Liver (tissue), 8 donors: ENCODE measurements at regions not wholly inside any gene's neighbourhood (a gene's known extent, or its start where the extent isn't known, plus 50 kb on each side); places are given as distances from the start of the nearest gene placed in this dataset.

ENCODE experiments used
- DNase-seq: peaks from one replicate; pipeline ENCODE4 v3.0.0-alpha.2; 2017; ENCODE audit warnings: low spot score
- H3K27ac ChIP-seq, 2 donors: one replicate each; pipeline ENCODE4 v1.7.0; 2013; ENCODE audit warnings: inconsistent platforms in 2 of 2, low read length in 2 of 2, control low read depth in 1 of 2, low read depth in 1 of 2, mild to moderate bottlenecking in 1 of 2
- H3K27me3 ChIP-seq, 4 donors: one replicate each; pipeline versions ENCODE4 v1.6.1 to v1.7.0; 2013; ENCODE audit warnings: low read length in 3 of 4, inconsistent platforms in 1 of 4, mild to moderate bottlenecking in 1 of 4, moderate library complexity in 1 of 4; ENCODE audit not compliant: control insufficient read depth in 4 of 4, insufficient read depth in 4 of 4
- H3K36me3 ChIP-seq, 4 donors: one replicate each; pipeline versions ENCODE4 v1.6.1 to v1.7.0; 2013; ENCODE audit warnings: low read length in 3 of 4, mild to moderate bottlenecking in 3 of 4, low read depth in 1 of 4, moderate library complexity in 1 of 4; ENCODE audit not compliant: control insufficient read depth in 4 of 4, insufficient read depth in 3 of 4
- H3K4me1 ChIP-seq, 4 donors: one replicate each; pipeline versions ENCODE4 v1.6.1 to v1.7.0; 2013; ENCODE audit warnings: low read length in 3 of 4, mild to moderate bottlenecking in 3 of 4, moderate library complexity in 1 of 4; ENCODE audit not compliant: control insufficient read depth in 4 of 4, insufficient read depth in 4 of 4
- H3K4me3 ChIP-seq, 3 donors: one replicate each; pipeline versions ENCODE4 v1.6.1 to v1.7.0; 2013; ENCODE audit warnings: low read length in 3 of 3, control low read depth in 1 of 3, low read depth in 1 of 3, mild to moderate bottlenecking in 1 of 3
- H3K9ac ChIP-seq, 2 donors: one replicate each; pipeline ENCODE4 v1.7.0; 2013; ENCODE audit warnings: low read length in 2 of 2, mild to moderate bottlenecking in 2 of 2, moderate library complexity in 2 of 2, control low read depth in 1 of 2, low read depth in 1 of 2
- H3K9me3 ChIP-seq, 4 donors: one replicate each; pipeline versions ENCODE4 v1.6.1 to v1.7.0; 2013; ENCODE audit warnings: low read length in 3 of 4; ENCODE audit not compliant: control insufficient read depth in 4 of 4
- FOXA1 ChIP-seq: IDR thresholded peaks from 2 replicates; pipeline ENCODE4 v1.6.1; 2016; ENCODE audit warnings: antibody characterized with exemption
- GABPA ChIP-seq, 2 donors: IDR thresholded peaks in 1 of 2; conservative IDR thresholded peaks in 1 of 2; 2 replicates each; pipeline ENCODE4 v1.6.1; 2016; ENCODE audit warnings: antibody characterized with exemption in 2 of 2, mild to moderate bottlenecking in 1 of 2, moderate library complexity in 1 of 2
- HNF4A ChIP-seq, 2 donors: conservative IDR thresholded peaks; 2 replicates each; pipeline ENCODE4 v1.6.1; 2016; ENCODE audit warnings: antibody characterized with exemption in 2 of 2, mild to moderate bottlenecking in 2 of 2
- NR2F2 ChIP-seq: IDR thresholded peaks from 2 replicates; pipeline ENCODE4 v1.6.1; 2016; ENCODE audit warnings: antibody characterized with exemption
- RXRA ChIP-seq, 2 donors: IDR thresholded peaks; 2 replicates each; pipeline ENCODE4 v1.6.1; 2017 to 2018; ENCODE audit warnings: antibody characterized with exemption in 2 of 2, mild to moderate bottlenecking in 1 of 2
- YY1 ChIP-seq: IDR thresholded peaks from 2 replicates; pipeline ENCODE4 v1.6.1; 2016; ENCODE audit warnings: antibody characterized with exemption, mild to moderate bottlenecking
- WGBS: extraction: QIAGEN DNeasy Blood & Tissue Kit; methylation state at CpG from one replicate; pipeline ENCODE4 v1.1.7; 2013; 5-methylcytosine and 5-hydroxymethylcytosine counted together
- TF ChIP-seq, protein P1 (sequence below): IDR thresholded peaks from 2 replicates; pipeline ENCODE4 v1.6.1; 2016; ENCODE audit warnings: antibody characterized with exemption
- TF ChIP-seq, protein P2 (sequence below): IDR thresholded peaks from 2 replicates; pipeline ENCODE4 v1.6.1; 2016; ENCODE audit warnings: antibody characterized with exemption
- TF ChIP-seq, protein P3 (sequence below): IDR thresholded peaks from 2 replicates; pipeline ENCODE4 v1.6.1; 2016; ENCODE audit warnings: antibody characterized with exemption, mild to moderate bottlenecking
- TF ChIP-seq, protein P4 (sequence below): fragments of 150-350 bp; IDR thresholded peaks from 2 replicates; pipeline ENCODE4 v1.5.1; 2017; ENCODE audit warnings: improper control_type of control experiment, low read depth, low read length; ENCODE audit not compliant: missing input control
- donor health status: healthy.
- donor health status: healthy.
- donor health status: healthy.
- donor health status: healthy.
- donor health status: healthy.

DNA sequence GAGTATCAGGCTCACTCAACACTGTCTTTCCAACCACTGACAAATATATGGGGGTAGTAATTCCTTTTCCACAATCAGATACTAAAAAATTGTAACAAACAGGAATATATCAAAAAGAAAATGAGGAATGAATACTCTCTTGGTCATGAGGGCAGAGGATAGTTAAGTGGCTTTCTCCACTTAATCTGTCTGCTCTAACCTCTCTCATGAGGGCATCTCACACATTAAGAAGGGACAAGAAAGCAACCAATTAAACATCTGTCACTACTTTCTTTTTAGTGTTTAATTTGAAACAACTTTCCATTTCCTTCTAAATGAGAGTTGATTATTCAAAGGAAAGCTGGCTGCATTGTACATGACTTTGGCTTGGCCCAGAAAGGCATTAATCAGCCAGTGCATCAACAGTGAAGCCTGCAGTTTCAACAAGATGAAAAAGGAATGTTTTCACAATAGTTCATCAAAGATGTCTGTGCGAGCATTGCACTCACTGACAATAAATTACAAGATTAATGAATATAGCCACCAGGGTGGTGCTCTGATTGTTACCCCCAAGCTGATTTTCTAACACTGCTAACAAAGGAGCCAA, 142.0 kb downstream of the SEC23A start:
- Histone ChIP-seq H3K27me3 (no peaks in the 10 kb centered on the region), H3K9ac (no peak overlapping the region), H3K4me1 (no peaks in the 10 kb centered on the region), H3K9me3 (no peaks in the 10 kb centered on the region), H3K4me3 (no peak overlapping the region), H3K36me3 (no peaks in the 10 kb centered on the region), H3K27ac (no peak overlapping the region)
- TF ChIP-seq, protein P1, sequence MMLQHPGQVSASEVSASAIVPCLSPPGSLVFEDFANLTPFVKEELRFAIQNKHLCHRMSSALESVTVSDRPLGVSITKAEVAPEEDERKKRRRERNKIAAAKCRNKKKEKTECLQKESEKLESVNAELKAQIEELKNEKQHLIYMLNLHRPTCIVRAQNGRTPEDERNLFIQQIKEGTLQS, result no peak
- 87% methylated on average over 1 of the region's 1 CpG for WGBS
- no peak for DNase-seq

- Histone ChIP-seq H3K9me3 (no peaks in the 10 kb centered on the region), H3K27ac (no peak overlapping the region), H3K4me3 (no peak overlapping the region), H3K4me1 (no peaks in the 10 kb centered on the region), H3K27me3 (no peaks in the 10 kb centered on the region), H3K36me3 (no peaks in the 10 kb centered on the region), H3K9ac (no peak overlapping the region)
- TF ChIP-seq HNF4A (conservative IDR thresholded peaks at IDR 0.05) (no peak), YY1 (no peak), RXRA (IDR thresholded peaks at IDR 0.05) (no peak), NR2F2 (no peak), FOXA1 (no peak), GABPA (IDR thresholded peaks at IDR 0.05 in 1 of 2, conservative IDR thresholded peaks at IDR 0.05 in 1 of 2) (no peak)
- TF ChIP-seq, protein P2, sequence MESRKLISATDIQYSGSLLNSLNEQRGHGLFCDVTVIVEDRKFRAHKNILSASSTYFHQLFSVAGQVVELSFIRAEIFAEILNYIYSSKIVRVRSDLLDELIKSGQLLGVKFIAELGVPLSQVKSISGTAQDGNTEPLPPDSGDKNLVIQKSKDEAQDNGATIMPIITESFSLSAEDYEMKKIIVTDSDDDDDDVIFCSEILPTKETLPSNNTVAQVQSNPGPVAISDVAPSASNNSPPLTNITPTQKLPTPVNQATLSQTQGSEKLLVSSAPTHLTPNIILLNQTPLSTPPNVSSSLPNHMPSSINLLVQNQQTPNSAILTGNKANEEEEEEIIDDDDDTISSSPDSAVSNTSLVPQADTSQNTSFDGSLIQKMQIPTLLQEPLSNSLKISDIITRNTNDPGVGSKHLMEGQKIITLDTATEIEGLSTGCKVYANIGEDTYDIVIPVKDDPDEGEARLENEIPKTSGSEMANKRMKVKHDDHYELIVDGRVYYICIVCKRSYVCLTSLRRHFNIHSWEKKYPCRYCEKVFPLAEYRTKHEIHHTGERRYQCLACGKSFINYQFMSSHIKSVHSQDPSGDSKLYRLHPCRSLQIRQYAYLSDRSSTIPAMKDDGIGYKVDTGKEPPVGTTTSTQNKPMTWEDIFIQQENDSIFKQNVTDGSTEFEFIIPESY, result no peak
- TF ChIP-seq, protein P1, result no peak
- TF ChIP-seq, protein P3, sequence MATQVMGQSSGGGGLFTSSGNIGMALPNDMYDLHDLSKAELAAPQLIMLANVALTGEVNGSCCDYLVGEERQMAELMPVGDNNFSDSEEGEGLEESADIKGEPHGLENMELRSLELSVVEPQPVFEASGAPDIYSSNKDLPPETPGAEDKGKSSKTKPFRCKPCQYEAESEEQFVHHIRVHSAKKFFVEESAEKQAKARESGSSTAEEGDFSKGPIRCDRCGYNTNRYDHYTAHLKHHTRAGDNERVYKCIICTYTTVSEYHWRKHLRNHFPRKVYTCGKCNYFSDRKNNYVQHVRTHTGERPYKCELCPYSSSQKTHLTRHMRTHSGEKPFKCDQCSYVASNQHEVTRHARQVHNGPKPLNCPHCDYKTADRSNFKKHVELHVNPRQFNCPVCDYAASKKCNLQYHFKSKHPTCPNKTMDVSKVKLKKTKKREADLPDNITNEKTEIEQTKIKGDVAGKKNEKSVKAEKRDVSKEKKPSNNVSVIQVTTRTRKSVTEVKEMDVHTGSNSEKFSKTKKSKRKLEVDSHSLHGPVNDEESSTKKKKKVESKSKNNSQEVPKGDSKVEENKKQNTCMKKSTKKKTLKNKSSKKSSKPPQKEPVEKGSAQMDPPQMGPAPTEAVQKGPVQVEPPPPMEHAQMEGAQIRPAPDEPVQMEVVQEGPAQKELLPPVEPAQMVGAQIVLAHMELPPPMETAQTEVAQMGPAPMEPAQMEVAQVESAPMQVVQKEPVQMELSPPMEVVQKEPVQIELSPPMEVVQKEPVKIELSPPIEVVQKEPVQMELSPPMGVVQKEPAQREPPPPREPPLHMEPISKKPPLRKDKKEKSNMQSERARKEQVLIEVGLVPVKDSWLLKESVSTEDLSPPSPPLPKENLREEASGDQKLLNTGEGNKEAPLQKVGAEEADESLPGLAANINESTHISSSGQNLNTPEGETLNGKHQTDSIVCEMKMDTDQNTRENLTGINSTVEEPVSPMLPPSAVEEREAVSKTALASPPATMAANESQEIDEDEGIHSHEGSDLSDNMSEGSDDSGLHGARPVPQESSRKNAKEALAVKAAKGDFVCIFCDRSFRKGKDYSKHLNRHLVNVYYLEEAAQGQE, result no peak
- TF ChIP-seq, protein P4, sequence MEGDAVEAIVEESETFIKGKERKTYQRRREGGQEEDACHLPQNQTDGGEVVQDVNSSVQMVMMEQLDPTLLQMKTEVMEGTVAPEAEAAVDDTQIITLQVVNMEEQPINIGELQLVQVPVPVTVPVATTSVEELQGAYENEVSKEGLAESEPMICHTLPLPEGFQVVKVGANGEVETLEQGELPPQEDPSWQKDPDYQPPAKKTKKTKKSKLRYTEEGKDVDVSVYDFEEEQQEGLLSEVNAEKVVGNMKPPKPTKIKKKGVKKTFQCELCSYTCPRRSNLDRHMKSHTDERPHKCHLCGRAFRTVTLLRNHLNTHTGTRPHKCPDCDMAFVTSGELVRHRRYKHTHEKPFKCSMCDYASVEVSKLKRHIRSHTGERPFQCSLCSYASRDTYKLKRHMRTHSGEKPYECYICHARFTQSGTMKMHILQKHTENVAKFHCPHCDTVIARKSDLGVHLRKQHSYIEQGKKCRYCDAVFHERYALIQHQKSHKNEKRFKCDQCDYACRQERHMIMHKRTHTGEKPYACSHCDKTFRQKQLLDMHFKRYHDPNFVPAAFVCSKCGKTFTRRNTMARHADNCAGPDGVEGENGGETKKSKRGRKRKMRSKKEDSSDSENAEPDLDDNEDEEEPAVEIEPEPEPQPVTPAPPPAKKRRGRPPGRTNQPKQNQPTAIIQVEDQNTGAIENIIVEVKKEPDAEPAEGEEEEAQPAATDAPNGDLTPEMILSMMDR, result no peak
- WGBS, result 52% methylated on average over 3 of the region's 3 CpGs
- DNase-seq, result no peak
These were observed 144.0 kb downstream of the SEC23A start for GRCh38 chr14:38959021-38959420.
